A549 (cell line): ENCODE measurements at regions not wholly inside any gene's neighbourhood (a gene's known extent, or its start where the extent isn't known, plus 50 kb on each side); places are given as distances from the start of the nearest gene placed in this dataset.
"Not testable (repeated sequence)": the region's sequence is repeated elsewhere in the genome, so short reads cannot be mapped to it uniquely, and the experiment has no call there.

Experiments used
- EP300 ChIP-seq, 2 experiments: fragments of >200 bp; sonication (Bioruptor Twin); formaldehyde crosslinking; IDR thresholded peaks; 2 replicates in 1 of 2; 3 replicates in 1 of 2; pipeline ENCODE4 v1.6.1; 2016 to 2017
- GATA3 ChIP-seq: IDR thresholded peaks from 2 replicates; pipeline ENCODE4 v1.6.1; 2012; ENCODE audit warnings: borderline replicate concordance
- HMGXB4 ChIP-seq: fragments of 250-450 bp; sonication (Bioruptor Pico); IDR thresholded peaks from 2 replicates; pipeline ENCODE4 v1.5.0; 2021; ENCODE audit warnings: mild to moderate bottlenecking, moderate library complexity, borderline replicate concordance
- KDM5A ChIP-seq: fragments of 200-600 bp; sonication (generic); IDR thresholded peaks from 2 replicates; pipeline ENCODE4 v1.6.1; 2016; ENCODE audit warnings: antibody characterized with exemption, mild to moderate bottlenecking
- PHF8 ChIP-seq: fragments of 200-600 bp; sonication (generic); IDR thresholded peaks from 2 replicates; pipeline ENCODE4 v1.6.1; 2016; ENCODE audit warnings: low read depth, mild to moderate bottlenecking, antibody characterized with exemption, moderate library complexity, borderline replicate concordance
- RAD21 ChIP-seq, 2 experiments: fragments of >200 bp in 1 of 2; sonication (Bioruptor Twin) in 1 of 2; formaldehyde crosslinking in 1 of 2; IDR thresholded peaks in 1 of 2; conservative IDR thresholded peaks in 1 of 2; 2 replicates in 1 of 2; 3 replicates in 1 of 2; pipeline ENCODE4 v1.6.1; 2012 to 2018; ENCODE audit warnings: inconsistent platforms in 1 of 2
- RARB ChIP-seq: fragments of 250-450 bp; sonication (Bioruptor Pico); IDR thresholded peaks from 2 replicates; pipeline ENCODE4 v1.8.0; 2021; ENCODE audit warnings: mild to moderate bottlenecking, moderate library complexity
- TF ChIP-seq, protein P1 (sequence below): fragments of >200 bp; sonication (Bioruptor Twin); formaldehyde crosslinking; IDR thresholded peaks from 3 replicates; pipeline ENCODE4 v1.5.1; 2016

DNA sequence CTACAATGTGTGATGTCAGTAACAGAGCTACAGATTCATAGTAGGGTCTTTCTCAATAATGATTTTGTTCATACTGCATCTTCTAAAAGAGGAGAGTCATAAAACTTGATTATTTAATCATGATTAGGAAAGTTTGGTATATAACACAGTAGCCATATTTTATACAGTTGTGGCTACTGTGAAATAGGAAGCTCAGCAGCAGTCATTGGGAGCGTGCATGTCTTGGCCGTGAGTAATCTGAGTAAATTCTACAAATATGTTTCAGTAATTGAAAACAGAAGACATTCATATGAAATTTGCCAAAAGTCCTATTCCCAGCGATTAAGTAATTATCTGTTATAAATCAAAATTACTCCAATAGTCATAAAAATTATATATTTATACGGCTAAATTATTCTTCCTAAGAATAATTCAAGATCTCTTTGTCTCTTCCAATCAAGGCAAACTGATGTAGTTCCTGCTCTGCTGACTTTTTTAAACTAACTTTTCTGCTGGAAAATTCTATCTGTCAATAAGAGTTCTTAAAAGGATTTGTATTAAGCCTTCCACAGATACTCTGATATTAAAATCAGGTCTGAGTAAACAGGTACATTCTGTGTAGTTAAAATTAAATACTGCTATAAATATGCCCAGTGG is 723.6 kb upstream of the CDH18 start:
- not testable (repeated sequence) for TF ChIP-seq PHF8; EP300 (IDR thresholded peaks at IDR 0.05); RARB (CRISPR knock-in tag); GATA3; HMGXB4; RAD21 (conservative IDR thresholded peaks at IDR 0.05 in 1 of 2, IDR thresholded peaks at IDR 0.05 in 1 of 2); KDM5A
- TF ChIP-seq, protein P1, sequence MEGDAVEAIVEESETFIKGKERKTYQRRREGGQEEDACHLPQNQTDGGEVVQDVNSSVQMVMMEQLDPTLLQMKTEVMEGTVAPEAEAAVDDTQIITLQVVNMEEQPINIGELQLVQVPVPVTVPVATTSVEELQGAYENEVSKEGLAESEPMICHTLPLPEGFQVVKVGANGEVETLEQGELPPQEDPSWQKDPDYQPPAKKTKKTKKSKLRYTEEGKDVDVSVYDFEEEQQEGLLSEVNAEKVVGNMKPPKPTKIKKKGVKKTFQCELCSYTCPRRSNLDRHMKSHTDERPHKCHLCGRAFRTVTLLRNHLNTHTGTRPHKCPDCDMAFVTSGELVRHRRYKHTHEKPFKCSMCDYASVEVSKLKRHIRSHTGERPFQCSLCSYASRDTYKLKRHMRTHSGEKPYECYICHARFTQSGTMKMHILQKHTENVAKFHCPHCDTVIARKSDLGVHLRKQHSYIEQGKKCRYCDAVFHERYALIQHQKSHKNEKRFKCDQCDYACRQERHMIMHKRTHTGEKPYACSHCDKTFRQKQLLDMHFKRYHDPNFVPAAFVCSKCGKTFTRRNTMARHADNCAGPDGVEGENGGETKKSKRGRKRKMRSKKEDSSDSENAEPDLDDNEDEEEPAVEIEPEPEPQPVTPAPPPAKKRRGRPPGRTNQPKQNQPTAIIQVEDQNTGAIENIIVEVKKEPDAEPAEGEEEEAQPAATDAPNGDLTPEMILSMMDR: not testable (repeated sequence)
